Stomach (tissue), 4 donors: ENCODE measurements at regions not wholly inside any gene's neighbourhood (a gene's known extent, or its start where the extent isn't known, plus 50 kb on each side); places are given as distances from the start of the nearest gene placed in this dataset.

ENCODE experiments used
- POLR2A ChIP-seq, 4 donors: fragments of 450-650 bp; IDR thresholded peaks; one replicate each; pipeline ENCODE4 v1.6.1; 2016; ENCODE audit warnings: antibody characterized with exemption in 4 of 4, control low read depth in 2 of 4, mild to moderate bottlenecking in 1 of 4, moderate library complexity in 1 of 4
- POLR2AphosphoS5 ChIP-seq, 3 donors: sonication (generic); formaldehyde crosslinking; IDR thresholded peaks; one replicate each; pipeline ENCODE4 v1.6.1; 2016; ENCODE audit warnings: antibody characterized with exemption in 3 of 3
- TF ChIP-seq, protein P1 (sequence below), 7 experiments: fragments of 450-650 bp in 4 of 7; fragments of 200-600 bp in 3 of 7; sonication (generic) in 3 of 7; IDR thresholded peaks; one replicate each; pipeline ENCODE4 v1.5.1; 2016 to 2019; ENCODE audit warnings: antibody characterized with exemption in 7 of 7, control low read depth in 2 of 7, mild to moderate bottlenecking in 1 of 7

DNA sequence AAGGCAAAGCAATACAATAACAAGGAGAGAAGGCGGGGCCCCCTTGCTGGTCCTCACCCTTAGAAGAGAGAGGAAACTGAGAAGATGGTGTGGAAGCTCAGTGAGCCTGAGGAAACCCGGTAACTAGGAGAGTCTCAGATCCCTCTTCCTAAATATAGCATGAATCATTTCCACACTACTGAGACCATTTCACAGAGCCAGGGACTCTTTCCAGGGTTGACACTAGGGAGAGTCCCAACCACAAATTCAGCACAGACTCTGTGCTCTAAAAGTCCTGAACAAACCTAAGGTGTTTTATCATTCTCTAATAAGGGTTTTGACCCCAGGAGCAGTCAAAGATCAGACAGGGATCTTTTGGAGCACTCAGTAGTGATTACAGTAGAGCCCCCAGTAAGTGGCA lies 647.7 kb downstream of the KCNT2 start:
- TF ChIP-seq, protein P1, sequence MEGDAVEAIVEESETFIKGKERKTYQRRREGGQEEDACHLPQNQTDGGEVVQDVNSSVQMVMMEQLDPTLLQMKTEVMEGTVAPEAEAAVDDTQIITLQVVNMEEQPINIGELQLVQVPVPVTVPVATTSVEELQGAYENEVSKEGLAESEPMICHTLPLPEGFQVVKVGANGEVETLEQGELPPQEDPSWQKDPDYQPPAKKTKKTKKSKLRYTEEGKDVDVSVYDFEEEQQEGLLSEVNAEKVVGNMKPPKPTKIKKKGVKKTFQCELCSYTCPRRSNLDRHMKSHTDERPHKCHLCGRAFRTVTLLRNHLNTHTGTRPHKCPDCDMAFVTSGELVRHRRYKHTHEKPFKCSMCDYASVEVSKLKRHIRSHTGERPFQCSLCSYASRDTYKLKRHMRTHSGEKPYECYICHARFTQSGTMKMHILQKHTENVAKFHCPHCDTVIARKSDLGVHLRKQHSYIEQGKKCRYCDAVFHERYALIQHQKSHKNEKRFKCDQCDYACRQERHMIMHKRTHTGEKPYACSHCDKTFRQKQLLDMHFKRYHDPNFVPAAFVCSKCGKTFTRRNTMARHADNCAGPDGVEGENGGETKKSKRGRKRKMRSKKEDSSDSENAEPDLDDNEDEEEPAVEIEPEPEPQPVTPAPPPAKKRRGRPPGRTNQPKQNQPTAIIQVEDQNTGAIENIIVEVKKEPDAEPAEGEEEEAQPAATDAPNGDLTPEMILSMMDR (IDR thresholded peaks at IDR 0.05) = no peak
- no peak for TF ChIP-seq POLR2A (IDR thresholded peaks at IDR 0.05)
- no peak for TF ChIP-seq POLR2AphosphoS5 (IDR thresholded peaks at IDR 0.05)
